ENCODE measurements at regions not wholly inside any gene's neighbourhood (a gene's known extent, or its start where the extent isn't known, plus 50 kb on each side); places are given as distances from the start of the nearest gene placed in this dataset.

- H3F3A ChIP-seq (ENCODE audit: low read depth), result no peaks in the 10 kb centered on the region
- H3K79me2 ChIP-seq (ENCODE audit: insufficient read depth, low read length), result no peaks in the 10 kb centered on the region
- no peak overlapping the region for H3K9ac ChIP-seq (ENCODE audit: low read depth, low read length, poor library complexity, severe bottlenecking)
- peaks cover 5% of the 10 kb centered on the region; the same call in 1 of the 2 replicates for H3K9me3 ChIP-seq (ENCODE audit: insufficient read depth, low read depth, low read length)
- no peaks in the 10 kb centered on the region for H4K20me1 ChIP-seq (ENCODE audit: insufficient read depth, low read length, poor library complexity, severe bottlenecking)
- H3K4me2 ChIP-seq (ENCODE audit: low read depth, low read length, poor library complexity, severe bottlenecking), result no peak overlapping the region
- no peaks in the 10 kb centered on the region for H3K36me3 ChIP-seq (ENCODE audit: insufficient read depth, low read length)
- H3K4me3 ChIP-seq (ENCODE audit: low read length, poor library complexity, severe bottlenecking), result no peak overlapping the region
- no peaks in the 10 kb centered on the region for H3K4me1 ChIP-seq (ENCODE audit: insufficient read depth, low read length, poor library complexity, severe bottlenecking)
- no peak overlapping the region for H2AFZ ChIP-seq (ENCODE audit: low read length)
- no peaks in the 10 kb centered on the region for H3K27me3 ChIP-seq (ENCODE audit: insufficient read depth, low read length, poor library complexity, severe bottlenecking)
- TF ChIP-seq CTCF (conservative IDR thresholded peaks at IDR 0.05; ENCODE audit: low read length), result no peak
- TF ChIP-seq EZH2phosphoT487 (IDR thresholded peaks at IDR 0.05; ENCODE audit: borderline replicate concordance), result no peak
- H3K9me2 ChIP-seq (replicated peaks; ENCODE audit: low read depth, low read length), result no peaks in the 10 kb centered on the region
These were observed 289.5 kb downstream of the IRX2 start for GRCh38 chr5:2461701-2462691.

DNA sequence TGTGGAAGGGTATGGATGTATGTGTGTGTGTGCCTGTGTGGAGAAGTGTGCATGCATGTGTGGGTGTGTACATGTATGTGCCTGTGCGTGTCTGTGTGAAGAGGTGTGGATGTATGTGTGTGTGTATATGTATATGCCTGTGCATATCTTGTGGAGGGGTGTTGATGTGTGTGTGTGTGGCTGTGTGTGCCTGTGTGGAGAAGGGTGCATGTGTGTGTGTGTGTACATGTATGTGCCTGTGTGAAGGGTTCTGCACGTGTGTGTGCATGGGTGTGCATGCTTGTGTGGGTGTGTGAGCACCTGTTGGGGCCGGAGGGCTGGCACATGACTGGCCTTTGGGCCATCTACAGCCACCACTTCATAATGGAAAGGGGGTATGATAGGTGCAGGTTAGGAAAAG is 291.4 kb downstream of the IRX2 start:
- Histone ChIP-seq H3K79me2 (ENCODE audit: insufficient read depth, low read length) (no peaks in the 10 kb centered on the region), H3K9ac (ENCODE audit: low read depth, low read length, poor library complexity, severe bottlenecking) (no peak overlapping the region), H3F3A (ENCODE audit: low read depth) (no peaks in the 10 kb centered on the region), H3K4me1 (ENCODE audit: insufficient read depth, low read length, poor library complexity, severe bottlenecking) (no peaks in the 10 kb centered on the region), H3K9me3 (ENCODE audit: insufficient read depth, low read depth, low read length) (peaks cover 5% of the 10 kb centered on the region; the same call in 1 of the 2 replicates), H3K36me3 (ENCODE audit: insufficient read depth, low read length) (no peaks in the 10 kb centered on the region), H4K20me1 (ENCODE audit: insufficient read depth, low read length, poor library complexity, severe bottlenecking) (no peaks in the 10 kb centered on the region), H3K4me3 (ENCODE audit: low read length, poor library complexity, severe bottlenecking) (no peak overlapping the region), H3K4me2 (ENCODE audit: low read depth, low read length, poor library complexity, severe bottlenecking) (no peak overlapping the region), H3K27me3 (ENCODE audit: insufficient read depth, low read length, poor library complexity, severe bottlenecking) (no peaks in the 10 kb centered on the region), H2AFZ (ENCODE audit: low read length) (no peak overlapping the region), H3K9me2 (replicated peaks; ENCODE audit: low read depth, low read length) (no peaks in the 10 kb centered on the region)
- TF ChIP-seq EZH2phosphoT487 (IDR thresholded peaks at IDR 0.05; ENCODE audit: borderline replicate concordance) (no peak), CTCF (conservative IDR thresholded peaks at IDR 0.05; ENCODE audit: low read length) (no peak)

DNA sequence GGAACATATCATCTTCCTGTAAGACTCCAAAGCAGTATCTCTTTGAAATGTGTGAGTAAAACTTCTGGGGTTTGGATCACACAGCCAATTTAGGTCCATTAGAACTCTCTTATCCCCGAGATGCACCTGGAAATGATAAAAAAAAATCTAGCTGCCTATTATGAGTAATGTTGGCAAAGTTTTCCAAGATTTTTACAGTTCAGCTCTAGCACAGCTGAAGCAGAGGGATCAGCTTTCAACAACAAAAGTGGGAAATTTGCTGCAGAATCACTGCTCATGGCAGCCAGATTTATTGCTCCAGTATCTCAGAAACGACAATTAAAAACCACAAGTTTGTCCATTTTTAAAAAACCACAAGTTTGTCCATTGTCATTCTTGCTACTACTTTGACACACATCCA is 292.2 kb downstream of the IRX2 start:
- Histone ChIP-seq H3K9ac (ENCODE audit: low read depth, low read length, poor library complexity, severe bottlenecking) (no peak overlapping the region), H3K36me3 (ENCODE audit: insufficient read depth, low read length) (no peaks in the 10 kb centered on the region), H4K20me1 (ENCODE audit: insufficient read depth, low read length, poor library complexity, severe bottlenecking) (no peaks in the 10 kb centered on the region), H3K9me2 (replicated peaks; ENCODE audit: low read depth, low read length) (no peaks in the 10 kb centered on the region), H3K9me3 (ENCODE audit: insufficient read depth, low read depth, low read length) (peaks cover 5% of the 10 kb centered on the region; the same call in 1 of the 2 replicates), H3K4me2 (ENCODE audit: low read depth, low read length, poor library complexity, severe bottlenecking) (no peak overlapping the region), H3F3A (ENCODE audit: low read depth) (no peaks in the 10 kb centered on the region), H3K79me2 (ENCODE audit: insufficient read depth, low read length) (no peaks in the 10 kb centered on the region), H2AFZ (ENCODE audit: low read length) (no peak overlapping the region), H3K4me1 (ENCODE audit: insufficient read depth, low read length, poor library complexity, severe bottlenecking) (no peaks in the 10 kb centered on the region), H3K27me3 (ENCODE audit: insufficient read depth, low read length, poor library complexity, severe bottlenecking) (no peaks in the 10 kb centered on the region), H3K4me3 (ENCODE audit: low read length, poor library complexity, severe bottlenecking) (no peak overlapping the region)
- no peak for TF ChIP-seq EZH2phosphoT487 (IDR thresholded peaks at IDR 0.05; ENCODE audit: borderline replicate concordance)
- no peak for TF ChIP-seq CTCF (conservative IDR thresholded peaks at IDR 0.05; ENCODE audit: low read length)

Data from Loucy (cell line).